Osteocyte (in vitro differentiated cells): ENCODE measurements at regions not wholly inside any gene's neighbourhood (a gene's known extent, or its start where the extent isn't known, plus 50 kb on each side); places are given as distances from the start of the nearest gene placed in this dataset.
A peak's percentile ranks its signal among the peaks of the same experiment; 100 is the strongest.
"Not testable (repeated sequence)": the region's sequence is repeated elsewhere in the genome, so short reads cannot be mapped to it uniquely, and the experiment has no call there.

ENCODE experiments used
- DNase-seq: peaks from one replicate; pipeline ENCODE4 v3.0.0; 2021; ENCODE audit warnings: mixed read lengths; ENCODE audit not compliant: unreplicated experiment; ENCODE audit errors: extremely low spot score
- H3K27ac Mint-ChIP-seq: one replicate; pipeline ENCODE4 v1.8.0; 2021; ENCODE audit warnings: mild to moderate bottlenecking, mixed read lengths; ENCODE audit not compliant: unreplicated experiment
- H3K27me3 Mint-ChIP-seq: one replicate; pipeline ENCODE4 v1.8.0; 2021; ENCODE audit warnings: mixed read lengths; ENCODE audit not compliant: unreplicated experiment
- H3K36me3 Mint-ChIP-seq: one replicate; pipeline ENCODE4 v1.8.0; 2021; ENCODE audit warnings: mixed read lengths; ENCODE audit not compliant: unreplicated experiment
- H3K4me1 Mint-ChIP-seq: one replicate; pipeline ENCODE4 v1.8.0; 2021; ENCODE audit warnings: mixed read lengths; ENCODE audit not compliant: unreplicated experiment
- H3K4me3 Mint-ChIP-seq: one replicate; pipeline ENCODE4 v1.8.0; 2021; ENCODE audit warnings: mild to moderate bottlenecking, moderate library complexity, mixed read lengths; ENCODE audit not compliant: unreplicated experiment
- H3K9me3 Mint-ChIP-seq: one replicate; pipeline ENCODE4 v1.8.0; 2021; ENCODE audit warnings: mixed read lengths; ENCODE audit not compliant: unreplicated experiment
- CTCF ChIP-seq: fragments of 200-600 bp; sonication (generic); IDR thresholded peaks from 2 replicates; pipeline ENCODE4 v1.5.0; 2021; ENCODE audit warnings: antibody characterized with exemption, mild to moderate bottlenecking, moderate library complexity

- Mint-ChIP-seq H3K27ac (no peak overlapping the region), H3K4me3 (no peak overlapping the region), H3K27me3 (no peaks in the 10 kb centered on the region), H3K4me1 (no peaks in the 10 kb centered on the region), H3K36me3 (no peaks in the 10 kb centered on the region), H3K9me3 (no peaks in the 10 kb centered on the region)
- no peak for TF ChIP-seq CTCF
- DNase-seq, result no peak
Measured at GRCh38 chr17:83025636-83026280, 53.7 kb upstream of the METRNL start.

GRCh38 chr17:83026311-83026811 lies 53.0 kb upstream of the METRNL start:
- Mint-ChIP-seq H3K36me3 (no peaks in the 10 kb centered on the region), H3K9me3 (no peaks in the 10 kb centered on the region), H3K4me1 (no peaks in the 10 kb centered on the region), H3K4me3 (no peak overlapping the region), H3K27me3 (no peaks in the 10 kb centered on the region), H3K27ac (no peak overlapping the region)
- no peak for TF ChIP-seq CTCF
- no peak for DNase-seq

- not testable (repeated sequence) for H3K4me1 Mint-ChIP-seq, H3K27me3 Mint-ChIP-seq, DNase-seq, H3K27ac Mint-ChIP-seq, H3K4me3 Mint-ChIP-seq, H3K9me3 Mint-ChIP-seq, H3K36me3 Mint-ChIP-seq
Measured at GRCh38 chr17:83026921-83027320, 52.5 kb upstream of the METRNL start.

GRCh38 chr17:83028851-83029250 lies 50.6 kb upstream of the METRNL start:
- Mint-ChIP-seq H3K4me3 (no peak overlapping the region), H3K27ac (no peak overlapping the region), H3K27me3 (no peaks in the 10 kb centered on the region), H3K36me3 (no peaks in the 10 kb centered on the region), H3K4me1 (no peaks in the 10 kb centered on the region), H3K9me3 (no peaks in the 10 kb centered on the region)
- no peak for TF ChIP-seq CTCF
- no peak for DNase-seq

GRCh38 chr17:83029571-83029970 lies 49.8 kb upstream of the METRNL start:
- Mint-ChIP-seq H3K27ac (no peak overlapping the region), H3K4me3 (no peak overlapping the region), H3K4me1 (no peaks in the 10 kb centered on the region), H3K27me3 (no peaks in the 10 kb centered on the region), H3K9me3 (no peaks in the 10 kb centered on the region), H3K36me3 (peaks cover 4% of the 10 kb centered on the region)
- DNase-seq, result peak; percentile 66
- TF ChIP-seq CTCF, result no peak
